ENCODE measurements at regions not wholly inside any gene's neighbourhood (a gene's known extent, or its start where the extent isn't known, plus 50 kb on each side); places are given as distances from the start of the nearest gene placed in this dataset.
"Not testable (repeated sequence)": the region's sequence is repeated elsewhere in the genome, so short reads cannot be mapped to it uniquely, and the experiment has no call there.

DNA sequence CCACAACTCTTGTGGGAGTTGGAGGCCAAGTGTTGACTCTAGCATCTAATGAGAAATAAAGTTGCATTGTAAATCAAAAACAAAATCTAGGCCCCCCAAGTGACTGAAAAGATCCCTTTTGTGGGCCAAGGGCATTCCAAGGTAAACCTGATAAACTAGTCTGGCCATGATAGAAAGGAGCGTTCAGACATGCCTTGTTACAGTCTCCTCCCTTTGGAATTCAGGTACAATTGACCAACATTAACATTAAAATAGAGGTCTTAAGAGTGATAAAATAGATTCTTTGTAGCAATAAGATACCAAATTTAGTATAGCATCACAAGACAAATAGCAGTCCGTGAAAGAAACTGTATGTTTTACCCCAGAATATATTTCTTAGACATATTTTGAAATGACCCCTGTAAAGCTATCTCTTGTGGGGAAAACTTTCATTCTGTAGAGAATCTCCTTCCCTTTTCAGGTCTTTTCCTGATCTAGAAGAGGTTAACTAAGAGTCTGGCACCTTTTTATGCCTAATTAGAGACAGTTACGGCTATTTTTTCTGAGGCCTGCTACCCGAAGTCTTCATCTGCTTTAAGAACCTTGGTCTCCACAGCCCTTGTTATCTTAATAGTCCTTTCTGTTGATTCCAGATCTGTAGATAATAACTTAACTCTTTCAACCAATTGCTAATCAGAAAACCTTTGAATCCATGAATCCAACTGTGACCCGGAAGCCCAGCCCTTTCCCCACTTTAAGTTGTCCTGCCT, 495.4 kb upstream of the MMS22L start:
- H3K9me3 ChIP-seq = no peaks in the 10 kb centered on the region
- ATAC-seq (no peak), DNase-seq (no peak)
- TF ChIP-seq, protein P1, sequence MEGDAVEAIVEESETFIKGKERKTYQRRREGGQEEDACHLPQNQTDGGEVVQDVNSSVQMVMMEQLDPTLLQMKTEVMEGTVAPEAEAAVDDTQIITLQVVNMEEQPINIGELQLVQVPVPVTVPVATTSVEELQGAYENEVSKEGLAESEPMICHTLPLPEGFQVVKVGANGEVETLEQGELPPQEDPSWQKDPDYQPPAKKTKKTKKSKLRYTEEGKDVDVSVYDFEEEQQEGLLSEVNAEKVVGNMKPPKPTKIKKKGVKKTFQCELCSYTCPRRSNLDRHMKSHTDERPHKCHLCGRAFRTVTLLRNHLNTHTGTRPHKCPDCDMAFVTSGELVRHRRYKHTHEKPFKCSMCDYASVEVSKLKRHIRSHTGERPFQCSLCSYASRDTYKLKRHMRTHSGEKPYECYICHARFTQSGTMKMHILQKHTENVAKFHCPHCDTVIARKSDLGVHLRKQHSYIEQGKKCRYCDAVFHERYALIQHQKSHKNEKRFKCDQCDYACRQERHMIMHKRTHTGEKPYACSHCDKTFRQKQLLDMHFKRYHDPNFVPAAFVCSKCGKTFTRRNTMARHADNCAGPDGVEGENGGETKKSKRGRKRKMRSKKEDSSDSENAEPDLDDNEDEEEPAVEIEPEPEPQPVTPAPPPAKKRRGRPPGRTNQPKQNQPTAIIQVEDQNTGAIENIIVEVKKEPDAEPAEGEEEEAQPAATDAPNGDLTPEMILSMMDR (IDR thresholded peaks at IDR 0.05) = no peak
- H3K4me3 ChIP-seq = no peak overlapping the region
- intact Hi-C loops (cut with DNase I, micrococcal nuclease) = no loop called here
- no peaks in the 10 kb centered on the region for H3K36me3 ChIP-seq (ENCODE audit: low read depth)
- no peaks in the 10 kb centered on the region for H3K4me1 ChIP-seq (ENCODE audit: low read depth)

DNA sequence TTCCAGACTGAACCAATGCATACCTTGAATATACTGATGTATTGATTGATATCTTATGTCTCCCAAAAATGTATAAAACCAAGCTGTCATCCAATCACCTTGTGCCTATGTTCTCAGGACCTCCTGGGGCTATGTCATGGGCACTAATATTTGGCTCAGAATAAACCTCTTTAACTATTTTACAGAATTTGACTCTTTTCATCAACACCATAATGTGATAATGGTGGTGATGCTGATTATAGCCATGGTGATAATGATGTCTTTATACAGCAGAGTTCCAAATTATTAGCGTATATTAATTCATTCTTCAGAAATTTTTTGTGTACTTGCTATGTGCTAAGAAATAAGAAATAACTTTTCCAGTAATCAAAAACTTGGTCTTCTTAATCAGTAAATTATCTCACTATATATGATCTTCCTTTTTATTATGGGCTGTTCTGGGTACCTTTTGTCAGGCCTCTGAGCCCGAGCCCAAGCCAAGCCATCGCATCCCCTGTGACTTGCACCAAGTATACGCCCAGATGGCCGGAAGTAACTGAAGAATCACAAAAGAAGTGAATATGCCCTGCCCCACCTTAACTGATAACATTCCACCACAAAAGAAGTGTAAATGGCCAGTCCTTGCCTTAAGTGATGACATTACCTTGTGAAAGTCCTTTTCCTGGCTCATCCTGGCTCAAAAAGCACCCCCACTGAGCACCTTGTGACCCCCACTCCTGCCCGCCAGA, 496.2 kb upstream of the MMS22L start:
- H3K9me3 ChIP-seq; H3K36me3 ChIP-seq (ENCODE audit: low read depth); ATAC-seq; intact Hi-C loops (cut with DNase I, micrococcal nuclease); DNase-seq; H3K4me1 ChIP-seq (ENCODE audit: low read depth); H3K4me3 ChIP-seq: not testable (repeated sequence)

DNA sequence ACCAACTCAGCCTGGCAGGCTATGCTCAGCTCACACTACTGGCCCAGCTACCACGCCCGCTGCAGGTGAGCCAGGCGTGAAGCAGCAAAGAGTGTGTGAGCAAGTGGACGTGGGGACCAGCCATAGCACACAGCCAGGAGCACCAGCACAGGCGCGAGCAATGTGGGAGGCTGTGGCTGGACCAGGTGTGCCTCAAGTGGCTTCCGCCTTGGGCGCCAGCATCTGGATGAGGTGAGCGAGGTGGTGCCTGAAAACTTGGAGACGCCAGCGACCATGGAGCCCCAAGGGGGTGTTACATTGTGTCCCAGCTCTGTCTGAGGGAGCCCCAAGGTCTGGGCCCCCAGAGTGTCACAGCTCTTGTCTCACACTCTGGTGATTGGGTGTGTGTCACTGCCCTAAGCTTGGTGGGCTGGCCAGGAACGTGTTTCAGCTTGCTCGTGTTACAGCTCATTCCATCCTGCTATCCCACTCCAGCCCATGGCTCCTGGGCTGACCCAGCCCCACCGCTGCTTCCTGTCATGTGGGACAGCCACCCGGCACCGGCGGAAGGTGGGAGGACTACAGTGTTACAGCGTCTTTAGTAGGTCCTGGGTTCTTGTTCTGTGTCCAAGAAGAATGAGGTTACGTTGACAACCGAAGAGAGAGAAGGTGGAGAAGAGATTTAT, 508.0 kb upstream of the MMS22L start:
- Histone ChIP-seq H3K9me3 (peaks cover 4% of the 10 kb centered on the region), H3K4me1 (ENCODE audit: low read depth) (no peaks in the 10 kb centered on the region), H3K36me3 (ENCODE audit: low read depth) (no peaks in the 10 kb centered on the region), H3K4me3 (no peak overlapping the region)
- ATAC-seq = no peak
- no peak for DNase-seq
- intact Hi-C loops (cut with DNase I, micrococcal nuclease) = no loop called here
- TF ChIP-seq, protein P1 (IDR thresholded peaks at IDR 0.05) = no peak

DNA sequence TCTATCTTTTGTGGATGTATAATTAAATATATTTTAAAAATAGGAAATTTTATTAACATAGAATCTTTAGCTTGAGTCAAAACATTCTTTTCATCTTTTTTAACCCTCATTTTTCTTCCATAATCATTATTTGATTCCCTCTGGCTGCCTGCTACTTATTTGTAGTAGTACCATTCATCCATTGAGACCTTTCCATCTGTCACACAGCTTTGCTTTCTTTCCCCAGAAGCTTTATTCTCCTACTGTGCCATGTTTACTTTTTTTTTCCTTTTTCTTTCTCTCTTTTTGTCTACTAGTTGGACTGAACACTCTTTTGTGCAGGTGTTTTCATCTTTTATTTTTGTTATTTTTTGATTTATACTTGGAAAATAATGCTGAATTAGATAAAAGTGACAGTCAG, 522.6 kb upstream of the MMS22L start:
- intact Hi-C loops (cut with DNase I, micrococcal nuclease) = no loop called here
- no peak for ATAC-seq

DNA sequence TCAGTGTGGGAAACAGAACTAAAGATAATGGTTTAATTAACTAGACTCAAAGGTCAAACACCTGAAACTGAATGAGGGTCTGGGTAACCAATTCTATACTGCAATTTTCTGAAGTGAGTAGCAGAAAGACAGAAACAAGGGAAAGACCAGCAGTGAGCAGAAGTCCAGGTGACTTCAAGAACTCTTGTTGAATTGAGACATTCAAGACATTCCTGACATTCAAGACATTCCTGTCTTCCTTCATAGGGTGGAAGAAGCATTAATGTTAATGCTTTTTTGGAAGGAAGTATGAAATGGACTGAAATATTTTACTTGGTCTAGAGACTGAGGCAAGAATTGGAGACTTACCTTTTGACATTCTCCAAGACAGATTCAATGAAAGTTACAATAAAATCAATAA, 529.9 kb upstream of the MMS22L start:
- intact Hi-C loops (cut with DNase I, micrococcal nuclease) = no loop called here
- no peak for ATAC-seq
- DNase-seq = no peak

More for the DNA sequence above, 522.6 kb upstream of the MMS22L start:
- Histone ChIP-seq H3K36me3 (ENCODE audit: low read depth) (no peaks in the 10 kb centered on the region), H3K4me3 (no peak overlapping the region), H3K4me1 (ENCODE audit: low read depth) (no peaks in the 10 kb centered on the region), H3K9me3 (no peaks in the 10 kb centered on the region)
- DNase-seq = no peak
- TF ChIP-seq, protein P1 (IDR thresholded peaks at IDR 0.05) = no peak

More for the DNA sequence above, 529.9 kb upstream of the MMS22L start:
- Histone ChIP-seq H3K4me1 (ENCODE audit: low read depth) (no peaks in the 10 kb centered on the region), H3K36me3 (ENCODE audit: low read depth) (no peaks in the 10 kb centered on the region), H3K9me3 (no peaks in the 10 kb centered on the region), H3K4me3 (no peak overlapping the region)
- TF ChIP-seq, protein P1 (IDR thresholded peaks at IDR 0.05) = no peak
